GM12892 (cell line): ENCODE measurements at regions not wholly inside any gene's neighbourhood (a gene's known extent, or its start where the extent isn't known, plus 50 kb on each side); places are given as distances from the start of the nearest gene placed in this dataset.

Source experiments
- POLR2A ChIP-seq: IDR thresholded peaks from 2 replicates; pipeline ENCODE4 v1.6.1; 2011; ENCODE audit warnings: low read depth, low read length, control low read depth
- POLR2AphosphoS5 ChIP-seq: IDR thresholded peaks from 2 replicates; pipeline ENCODE4 v1.6.1; 2011; ENCODE audit warnings: low read depth, low read length, control low read depth

DNA sequence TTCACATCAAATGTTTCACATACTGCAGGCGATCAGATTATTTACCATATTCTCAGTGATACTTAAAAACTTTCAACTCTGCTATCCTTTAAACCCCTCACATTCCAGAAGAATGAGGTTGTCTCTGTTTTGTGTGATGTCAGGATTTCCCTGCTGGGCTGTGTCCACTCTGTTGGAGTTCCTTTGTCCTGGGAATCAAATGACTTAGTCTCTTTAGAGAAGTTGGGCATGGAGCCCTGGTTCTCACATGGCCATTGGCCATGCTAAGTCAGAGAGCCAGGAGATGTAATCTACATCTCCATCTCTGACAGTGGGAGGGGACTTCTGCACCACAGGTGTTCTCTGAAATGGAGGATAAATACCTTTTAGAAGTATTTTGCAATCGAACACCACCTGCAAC is 205.1 kb upstream of the MAF start:
- TF ChIP-seq POLR2A (no peak), POLR2AphosphoS5 (no peak)
